Caco-2 (cell line): ENCODE measurements at regions not wholly inside any gene's neighbourhood (a gene's known extent, or its start where the extent isn't known, plus 50 kb on each side); places are given as distances from the start of the nearest gene placed in this dataset.

ENCODE experiments used
- BruUV-seq: library from RNA; stranded (reverse); fragments of 400-500 nt; replicated peaks from 2 replicates; lab custom pipeline; 2021; lab: Mats Ljungman, UMichigan
- CTCF ChIA-PET: fragments of 300-600 bp; sonication (Branson Sonifier 250); formaldehyde crosslinking; loops from one replicate; lab custom pipeline; 2022; ENCODE audit warnings: antibody characterized with exemption; lab: Charles Lee
- POLR2A ChIA-PET: fragments of 300-600 bp; sonication (Branson Sonifier 250); formaldehyde crosslinking; loops from one replicate; lab custom pipeline; 2022; ENCODE audit warnings: antibody characterized with exemption; lab: Charles Lee
- DNase-seq, 2 experiments: peaks; one replicate each; pipeline versions ENCODE4 v3.0.0 to v3.0.0-alpha.2; 2020 to 2022
- H3K27me3 ChIP-seq: replicated peaks from 2 replicates; pipeline ENCODE4 v1.6.0; 2011; ENCODE audit warnings: low read length; ENCODE audit not compliant: control insufficient read depth, insufficient read depth
- H3K36me3 ChIP-seq: 2 replicates; pipeline ENCODE4 v1.5.1; 2011; ENCODE audit warnings: low read length; ENCODE audit not compliant: control insufficient read depth, insufficient read depth
- H3K4me1 ChIP-seq: fragments of 250-450 bp; sonication (Bioruptor Pico); 2 replicates; pipeline ENCODE4 v1.5.1; 2020; ENCODE audit warnings: mild to moderate bottlenecking
- H3K4me3 ChIP-seq: 2 replicates; pipeline ENCODE4 v1.5.1; 2011; ENCODE audit warnings: low read depth, mild to moderate bottlenecking, control low read depth, low read length
- H3K9me3 ChIP-seq: fragments of 250-450 bp; sonication (Bioruptor Pico); 2 replicates; pipeline ENCODE4 v1.5.1; 2020; ENCODE audit warnings: mild to moderate bottlenecking, moderate library complexity
- H3K27ac Mint-ChIP-seq: one replicate; pipeline ENCODE4 v1.8.0; 2022; ENCODE audit warnings: mixed read lengths; ENCODE audit not compliant: unreplicated experiment
- H3K27me3 Mint-ChIP-seq: one replicate; pipeline ENCODE4 v1.8.0; 2022; ENCODE audit warnings: mixed read lengths; ENCODE audit not compliant: insufficient read depth, unreplicated experiment
- H3K36me3 Mint-ChIP-seq: one replicate; pipeline ENCODE4 v1.8.0; 2022; ENCODE audit warnings: mild to moderate bottlenecking, mixed read lengths; ENCODE audit not compliant: insufficient read depth, unreplicated experiment
- H3K4me1 Mint-ChIP-seq: one replicate; pipeline ENCODE4 v1.8.0; 2022; ENCODE audit warnings: low read depth, mixed read lengths; ENCODE audit not compliant: unreplicated experiment
- H3K4me3 Mint-ChIP-seq: one replicate; pipeline ENCODE4 v1.8.0; 2022; ENCODE audit warnings: mild to moderate bottlenecking, moderate library complexity, mixed read lengths; ENCODE audit not compliant: unreplicated experiment
- H3K9me3 Mint-ChIP-seq: one replicate; pipeline ENCODE4 v1.8.0; 2022; ENCODE audit warnings: mixed read lengths; ENCODE audit not compliant: unreplicated experiment
- CTCF ChIP-seq, 2 experiments: fragments of 200-600 bp in 1 of 2; IDR thresholded peaks; 1 replicate in 1 of 2; 2 replicates in 1 of 2; pipeline versions ENCODE4 v1.5.1 to v1.8.0; 2011 to 2022; ENCODE audit warnings: antibody characterized with exemption in 1 of 2, control low read depth in 1 of 2, inconsistent platforms in 1 of 2, low read depth in 1 of 2, low read length in 1 of 2, mild to moderate bottlenecking in 1 of 2, moderate library complexity in 1 of 2; ENCODE audit not compliant: insufficient read depth in 1 of 2, severe bottlenecking in 1 of 2, unreplicated experiment in 1 of 2
- intact Hi-C: fragments of 100-400 bp; cut with micrococcal nuclease; formaldehyde crosslinking; loops from one replicate; pipeline ENCODE4 v1.10.0; 2022; ENCODE audit not compliant: unreplicated experiment

- TF ChIP-seq CTCF (IDR thresholded peaks at IDR 0.05; ENCODE audit: insufficient read depth in 1 of 2, low read depth in 1 of 2, low read length in 1 of 2, severe bottlenecking in 1 of 2, unreplicated experiment in 1 of 2) = no peak
- no peak for DNase-seq
- no peaks in the 10 kb centered on the region for H3K4me1 Mint-ChIP-seq
- no peaks in the 10 kb centered on the region for H3K9me3 ChIP-seq
- H3K27me3 Mint-ChIP-seq = no peaks in the 10 kb centered on the region
- BruUV-seq = no TSS peak
- H3K4me3 Mint-ChIP-seq = no peak overlapping the region
- CTCF ChIA-PET = no interaction called here
- H3K27ac Mint-ChIP-seq = no peak overlapping the region
- intact Hi-C loops = no loop called here
- H3K36me3 Mint-ChIP-seq = no peaks in the 10 kb centered on the region
- no peak overlapping the region for H3K4me3 ChIP-seq
- POLR2A ChIA-PET = no interaction called here
- no peaks in the 10 kb centered on the region for H3K36me3 ChIP-seq
- no peaks in the 10 kb centered on the region for H3K4me1 ChIP-seq
- no peaks in the 10 kb centered on the region for H3K9me3 Mint-ChIP-seq
- H3K27me3 ChIP-seq = no peaks in the 10 kb centered on the region
These were observed 119.5 kb upstream of the TNC start for GRCh38 chr9:115237385-115237998.

GRCh38 chr9:115240676-115241075, 122.7 kb upstream of the TNC start:
- Histone ChIP-seq H3K9me3 (no peaks in the 10 kb centered on the region), H3K4me1 (no peaks in the 10 kb centered on the region), H3K36me3 (no peaks in the 10 kb centered on the region), H3K27me3 (no peaks in the 10 kb centered on the region), H3K4me3 (no peak overlapping the region)
- H3K27me3 Mint-ChIP-seq = no peaks in the 10 kb centered on the region
- intact Hi-C loops = no loop called here
- H3K4me1 Mint-ChIP-seq = no peaks in the 10 kb centered on the region
- H3K27ac Mint-ChIP-seq = no peak overlapping the region
- H3K4me3 Mint-ChIP-seq = no peak overlapping the region
- BruUV-seq = no TSS peak
- ChIA-PET CTCF (no interaction called here), POLR2A (no interaction called here)
- no peak for DNase-seq
- H3K9me3 Mint-ChIP-seq = no peaks in the 10 kb centered on the region
- TF ChIP-seq CTCF (IDR thresholded peaks at IDR 0.05; ENCODE audit: insufficient read depth in 1 of 2, low read depth in 1 of 2, low read length in 1 of 2, severe bottlenecking in 1 of 2, unreplicated experiment in 1 of 2) = no peak
- no peaks in the 10 kb centered on the region for H3K36me3 Mint-ChIP-seq

- CTCF ChIA-PET = no interaction called here
- no peaks in the 10 kb centered on the region for H3K27me3 Mint-ChIP-seq
- no TSS peak for BruUV-seq
- no peaks in the 10 kb centered on the region for H3K36me3 Mint-ChIP-seq
- Histone ChIP-seq H3K36me3 (no peaks in the 10 kb centered on the region), H3K9me3 (no peaks in the 10 kb centered on the region), H3K4me1 (no peaks in the 10 kb centered on the region), H3K27me3 (no peaks in the 10 kb centered on the region), H3K4me3 (no peak overlapping the region)
- no peaks in the 10 kb centered on the region for H3K4me1 Mint-ChIP-seq
- H3K9me3 Mint-ChIP-seq = no peaks in the 10 kb centered on the region
- DNase-seq = no peak
- no peak for TF ChIP-seq CTCF (IDR thresholded peaks at IDR 0.05; ENCODE audit: insufficient read depth in 1 of 2, low read depth in 1 of 2, low read length in 1 of 2, severe bottlenecking in 1 of 2, unreplicated experiment in 1 of 2)
- POLR2A ChIA-PET = no interaction called here
- H3K27ac Mint-ChIP-seq = no peak overlapping the region
- intact Hi-C loops = no loop called here
- H3K4me3 Mint-ChIP-seq = no peak overlapping the region
These were observed 123.7 kb upstream of the TNC start for GRCh38 chr9:115241641-115242040.
